Neural cell (in vitro differentiated cells): ENCODE measurements at regions not wholly inside any gene's neighbourhood (a gene's known extent, or its start where the extent isn't known, plus 50 kb on each side); places are given as distances from the start of the nearest gene placed in this dataset.

Source experiments
- CTCF ChIP-seq: fragments of 450-650 bp; IDR thresholded peaks from 2 replicates; pipeline ENCODE4 v1.5.1; 2014; ENCODE audit warnings: antibody characterized with exemption, mild to moderate bottlenecking, moderate library complexity; ENCODE audit not compliant: poor library complexity, severe bottlenecking
- EP300 ChIP-seq: fragments of 450-650 bp; conservative IDR thresholded peaks from 2 replicates; pipeline ENCODE4 v1.6.1; 2014; ENCODE audit warnings: antibody characterized with exemption, mild to moderate bottlenecking, moderate library complexity; ENCODE audit not compliant: poor library complexity, severe bottlenecking
- MXI1 ChIP-seq: fragments of 450-650 bp; conservative IDR thresholded peaks from 2 replicates; pipeline ENCODE4 v1.6.1; 2014; ENCODE audit warnings: antibody characterized with exemption, mild to moderate bottlenecking; ENCODE audit not compliant: poor library complexity, severe bottlenecking
- POLR2AphosphoS5 ChIP-seq: IDR thresholded peaks from 2 replicates; pipeline ENCODE4 v1.6.1; 2012
- REST ChIP-seq: IDR thresholded peaks from 2 replicates; pipeline ENCODE4 v1.6.1; 2012; ENCODE audit warnings: borderline replicate concordance
- SMC3 ChIP-seq: fragments of 450-650 bp; conservative IDR thresholded peaks from 2 replicates; pipeline ENCODE4 v1.6.1; 2014; ENCODE audit warnings: antibody characterized with exemption, mild to moderate bottlenecking, moderate library complexity; ENCODE audit not compliant: poor library complexity
- TAF1 ChIP-seq: IDR thresholded peaks from 2 replicates; pipeline ENCODE4 v1.6.1; 2012; ENCODE audit warnings: low read depth

- TF ChIP-seq CTCF (no peak), TAF1 (no peak), EP300 (no peak), POLR2AphosphoS5 (no peak), MXI1 (no peak), SMC3 (no peak), REST (no peak)
Measured at GRCh38 chr5:153402550-153402949, 87.9 kb upstream of the GRIA1 start.
